Right renal pelvis (tissue), 4 donors: ENCODE measurements at regions not wholly inside any gene's neighbourhood (a gene's known extent, or its start where the extent isn't known, plus 50 kb on each side); places are given as distances from the start of the nearest gene placed in this dataset.

Experiments
- DNase-seq, 4 donors: peaks; one replicate each; pipeline ENCODE4 v3.0.0-alpha.2; 2013; ENCODE audit warnings: low read depth in 4 of 4, low spot score in 3 of 4, missing footprints in 1 of 4

DNA sequence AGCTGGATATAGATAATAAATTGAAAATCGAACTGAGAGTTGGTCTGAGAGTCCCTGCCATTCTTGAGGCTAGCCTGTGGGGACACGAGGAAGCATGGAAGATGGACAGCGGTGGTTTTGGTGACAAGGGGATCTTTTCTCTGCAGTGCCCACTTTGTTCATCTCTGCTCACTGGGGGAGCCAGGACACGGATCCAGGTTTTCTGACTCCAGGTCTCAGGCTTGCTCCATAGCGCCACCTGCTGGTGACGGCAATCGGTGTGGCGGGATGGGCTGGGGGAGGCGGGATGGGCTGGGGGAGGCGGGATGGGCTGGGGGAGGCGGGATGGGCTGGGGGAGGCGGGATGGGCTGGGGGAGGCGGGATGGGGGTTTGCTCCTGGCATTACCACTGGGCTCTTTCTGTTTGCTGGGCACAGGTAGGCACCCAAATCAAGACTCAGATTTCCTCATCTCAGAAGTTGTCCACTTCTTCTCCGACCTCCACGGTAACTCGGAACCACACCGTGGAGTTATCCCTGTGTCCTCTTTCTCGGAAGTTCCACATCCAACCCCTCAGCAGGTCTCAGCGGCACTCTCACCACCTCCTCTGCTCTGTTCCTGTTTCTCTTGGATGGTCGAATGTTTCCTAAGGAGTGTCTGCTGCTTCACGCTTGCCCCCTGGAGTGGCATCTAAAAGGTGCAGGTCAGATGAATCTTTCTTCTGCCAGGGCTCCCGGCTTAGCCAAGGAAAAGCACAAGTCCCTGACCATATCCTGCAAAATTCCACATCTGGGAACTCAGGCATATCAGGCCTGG, 142.4 kb downstream of the CYLD start:
- DNase-seq = no peak

DNA sequence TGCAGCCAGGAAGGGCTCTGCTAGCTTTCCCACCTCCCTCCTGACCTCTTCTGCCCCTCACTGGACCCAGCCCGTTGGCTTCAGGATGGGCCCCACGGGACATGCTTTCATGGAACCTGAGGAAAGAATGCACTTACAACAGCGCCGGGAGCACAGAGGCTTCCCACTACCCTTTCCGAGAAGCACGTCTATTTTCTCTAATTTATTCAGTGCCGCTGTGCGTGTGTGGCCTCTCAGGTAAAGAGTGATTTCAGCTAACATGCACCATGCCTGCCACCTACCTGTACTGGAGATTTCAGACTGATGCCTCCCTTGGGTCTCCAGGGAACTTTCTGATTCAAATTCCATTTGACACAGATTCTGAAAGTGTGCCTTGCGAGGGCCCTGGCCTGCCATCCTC, 140.1 kb downstream of the CYLD start:
- DNase-seq = no peak

DNA sequence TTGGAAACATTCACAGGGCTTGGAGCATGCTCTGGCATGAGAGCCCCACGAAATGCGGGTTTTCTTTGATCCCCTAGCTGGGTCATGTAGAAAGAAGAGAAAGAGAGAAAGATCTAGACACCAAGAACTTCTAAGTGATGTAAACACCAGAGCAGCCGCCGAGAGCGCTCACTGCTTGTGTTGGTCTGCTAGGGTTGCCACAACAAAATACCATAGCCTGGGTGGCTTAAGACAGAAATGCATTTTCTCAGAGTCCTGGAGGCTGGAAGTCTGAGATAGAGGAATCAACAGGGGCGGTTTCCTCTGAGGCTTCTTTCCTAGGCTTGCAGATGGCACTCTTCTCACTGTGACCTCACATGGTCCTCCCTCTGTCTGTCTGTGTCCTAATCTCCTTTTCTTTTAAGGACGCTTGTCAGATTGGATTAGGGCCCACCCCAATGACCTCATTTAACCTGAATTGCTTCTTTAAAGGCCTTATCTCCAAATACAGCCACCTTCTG, 139.5 kb downstream of the CYLD start:
- no peak for DNase-seq

DNA sequence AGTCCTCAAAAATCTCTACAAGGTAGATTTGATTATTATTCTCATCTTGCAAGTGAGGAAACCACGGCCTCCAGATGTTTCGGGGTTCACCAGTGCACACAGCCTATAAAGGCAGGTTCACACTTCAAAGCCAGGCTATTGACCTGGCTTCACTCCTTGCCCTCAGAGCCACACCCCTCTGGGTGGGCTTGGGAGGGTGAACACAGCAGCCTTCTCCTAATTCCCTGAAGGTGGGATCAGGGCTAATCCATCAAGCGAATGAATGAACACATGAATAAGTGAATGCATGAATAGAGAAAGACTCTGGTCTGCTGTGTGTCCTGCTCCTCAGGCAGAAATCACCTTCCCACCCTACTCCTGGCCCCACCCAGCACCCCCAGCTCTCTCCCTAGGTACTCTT, 139.0 kb downstream of the CYLD start:
- no peak for DNase-seq

DNA sequence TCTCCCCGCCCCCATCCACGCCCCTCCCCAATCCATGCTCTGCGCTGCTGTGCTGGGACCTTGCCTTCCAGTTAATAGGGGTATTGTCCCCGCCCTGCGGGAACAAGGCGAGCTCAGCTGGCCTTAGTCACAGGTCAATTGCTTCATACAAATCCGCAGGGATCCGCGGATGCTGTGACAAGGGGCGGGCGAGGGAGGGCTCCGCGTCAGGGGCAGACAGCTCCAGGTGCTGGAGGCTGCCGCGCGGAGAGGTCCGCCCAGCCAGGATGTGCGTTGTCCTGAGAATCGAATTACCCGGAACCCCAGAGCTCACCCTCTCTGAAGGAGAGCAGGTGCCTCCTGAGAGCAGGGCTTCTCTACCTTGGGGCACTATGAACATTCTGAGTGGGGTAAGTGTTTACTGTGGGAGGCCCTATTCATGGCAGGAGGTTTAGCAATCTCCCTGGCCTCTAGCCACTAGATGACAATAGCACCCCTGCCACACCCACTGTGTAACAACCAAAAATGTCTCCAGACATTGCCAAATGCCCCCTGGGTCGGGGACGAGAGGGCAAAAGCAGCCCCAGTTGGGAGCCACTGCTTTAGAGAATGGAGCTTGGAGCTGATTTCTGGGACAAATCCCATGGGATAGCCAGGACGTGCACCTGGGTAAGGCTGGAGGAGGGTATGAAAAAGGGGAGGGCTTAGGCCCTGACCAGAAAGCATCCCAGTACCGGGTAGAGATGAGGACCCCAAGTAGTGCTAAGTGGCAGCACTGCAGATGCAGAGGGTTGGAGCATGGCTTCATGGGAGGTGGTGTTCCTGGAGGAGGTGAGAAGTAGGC, 138.2 kb downstream of the CYLD start:
- DNase-seq = peak in 1 of 4 donors; percentile 12

DNA sequence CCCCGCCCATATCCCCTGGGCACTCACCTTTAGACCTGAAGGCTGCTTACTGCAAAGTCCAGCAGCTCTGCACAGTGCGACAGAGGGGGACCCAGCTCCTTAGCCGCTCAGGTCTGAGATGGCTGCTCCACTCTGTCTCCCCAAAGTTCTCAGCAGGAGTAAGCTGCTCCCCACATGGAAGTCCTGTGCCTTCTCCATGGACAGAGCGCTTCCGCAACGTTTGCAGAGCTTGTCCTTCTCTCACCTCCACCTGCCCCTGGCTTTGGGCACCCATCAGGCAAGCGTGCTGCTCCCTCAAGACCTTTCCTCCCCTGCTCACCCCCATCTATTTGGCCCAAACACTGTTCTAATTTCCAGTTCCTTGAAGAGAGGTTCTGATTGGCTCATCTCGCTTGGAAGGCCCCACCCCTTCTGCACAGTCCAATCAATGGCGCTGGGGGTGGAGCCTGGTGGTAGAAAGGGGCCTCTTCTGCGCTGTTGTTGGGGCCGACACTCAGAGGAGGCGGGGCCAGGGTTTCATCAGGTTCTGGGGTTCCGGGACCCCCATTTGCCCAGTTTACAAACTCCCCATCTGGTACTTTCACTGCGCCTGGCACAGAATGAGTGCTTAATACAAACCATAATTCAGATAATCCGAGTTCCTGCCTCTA, 137.2 kb downstream of the CYLD start:
- DNase-seq = no peak

DNA sequence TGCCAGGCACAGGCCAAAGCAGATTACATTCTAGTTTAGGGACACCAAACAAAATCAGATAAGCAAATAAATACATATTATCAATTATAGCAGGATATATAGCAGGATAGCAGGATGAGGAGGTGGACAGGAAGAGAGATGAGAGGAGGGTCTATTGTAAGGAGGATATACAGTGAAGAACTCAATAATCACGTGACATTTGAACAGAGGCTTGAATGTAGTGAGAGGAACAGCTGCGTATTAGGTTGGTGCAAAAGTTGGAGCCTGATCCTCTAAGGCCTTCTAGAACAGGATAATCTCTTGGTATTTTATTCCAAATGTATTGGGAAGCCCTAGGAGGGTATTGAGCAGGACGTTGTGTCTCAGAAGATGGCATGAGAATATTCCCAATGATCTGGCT, 136.7 kb downstream of the CYLD start:
- no peak for DNase-seq

DNA sequence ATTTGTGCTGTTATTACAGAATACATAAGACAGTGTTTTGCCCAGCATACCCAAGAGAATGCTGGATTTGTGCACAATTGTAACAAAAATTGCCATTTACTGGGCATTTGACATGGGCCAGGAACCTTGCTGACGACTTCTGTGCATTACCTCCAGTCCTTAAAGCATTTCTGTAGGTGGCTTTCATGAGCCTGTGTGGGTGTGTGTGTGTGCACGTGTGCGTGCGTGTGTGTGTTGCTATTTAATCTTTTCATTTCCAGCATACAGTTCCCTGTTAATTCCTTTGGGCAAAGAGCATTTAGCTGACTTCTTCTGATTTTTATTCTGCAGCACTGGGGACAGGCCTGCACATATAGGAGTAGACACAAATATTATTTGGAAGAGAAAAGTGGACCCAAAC, 134.4 kb downstream of the CYLD start:
- DNase-seq = no peak

DNA sequence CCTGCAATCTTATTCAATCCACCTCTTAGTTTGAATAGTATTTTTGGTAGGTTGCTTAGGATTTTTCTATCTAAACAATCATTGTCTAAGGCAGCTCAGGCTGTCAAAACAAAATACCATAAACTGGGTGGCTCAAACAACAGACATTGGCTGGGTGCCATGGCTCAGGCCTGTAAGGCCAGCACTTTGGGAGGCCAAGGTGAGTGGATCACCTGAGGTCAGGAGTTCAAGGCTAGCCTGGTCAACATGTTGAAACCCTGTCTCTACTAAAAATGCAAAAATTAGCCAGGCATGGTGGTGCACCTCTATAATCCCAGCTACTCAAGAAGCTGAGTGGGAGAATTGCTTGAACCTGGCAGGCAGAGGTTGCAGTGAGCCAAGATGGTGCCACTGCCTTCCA, 126.7 kb downstream of the CYLD start:
- DNase-seq = no peak

DNA sequence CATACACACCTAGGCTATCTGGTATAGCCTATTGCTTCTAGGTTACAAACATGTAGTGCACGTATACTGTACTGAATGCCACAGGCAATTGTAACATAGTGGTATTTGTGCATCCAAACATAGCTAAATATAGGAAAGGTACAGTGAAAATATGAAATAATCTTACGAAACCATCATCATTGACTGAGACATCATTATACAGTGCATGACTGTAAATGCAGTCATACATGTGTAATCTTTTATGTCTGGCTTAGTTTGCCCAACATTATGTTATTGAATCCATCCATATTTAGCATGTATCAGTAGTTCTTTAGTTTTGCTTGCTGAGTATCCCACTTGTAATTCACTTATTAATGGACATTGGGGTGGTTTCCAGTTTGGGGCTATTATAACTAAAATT, 124.9 kb downstream of the CYLD start:
- no peak for DNase-seq

DNA sequence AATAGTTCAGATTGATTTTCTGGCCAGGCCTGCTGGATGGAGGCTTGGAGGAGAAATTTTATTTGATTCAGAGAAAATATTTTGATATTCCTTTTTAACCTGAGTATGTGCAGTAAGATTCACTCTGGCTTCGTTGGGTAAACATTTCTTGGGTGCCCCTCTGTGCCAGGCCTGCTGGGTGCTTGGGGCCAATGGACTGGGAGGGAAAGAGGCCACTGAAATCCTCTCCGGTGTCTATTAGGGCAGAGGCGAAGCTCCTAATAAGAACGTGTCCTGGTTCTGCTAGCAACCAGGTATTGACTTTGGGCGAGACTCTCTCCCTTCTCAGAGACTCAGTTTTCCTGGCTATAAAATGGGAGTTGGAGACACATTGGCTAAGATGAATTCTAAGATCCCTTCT, 122.5 kb downstream of the CYLD start:
- DNase-seq = no peak

DNA sequence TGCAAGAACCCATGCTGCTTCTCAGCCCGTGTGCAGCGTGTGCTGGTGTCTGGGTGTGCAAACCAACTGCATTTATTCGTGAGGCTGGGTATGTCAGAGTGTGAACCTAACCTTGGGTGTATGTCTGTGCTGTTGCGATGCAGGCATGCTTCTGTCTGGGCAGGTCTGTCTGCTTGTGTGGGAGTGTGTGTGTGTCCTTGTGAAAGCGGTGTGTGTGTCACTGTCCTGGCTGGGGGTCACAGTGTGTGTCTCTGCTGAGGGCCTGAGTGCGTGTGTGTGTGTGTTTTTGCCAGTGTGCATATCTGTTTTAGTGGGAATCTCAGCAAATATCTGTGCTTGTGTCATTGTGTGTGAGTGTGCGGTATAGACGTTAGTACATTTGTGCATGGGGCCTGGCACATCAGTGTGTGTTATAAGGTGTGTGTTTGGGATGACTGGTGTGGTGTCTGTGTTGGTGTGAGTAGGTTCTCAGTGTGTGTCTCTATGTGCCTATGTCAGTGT, 121.8 kb downstream of the CYLD start:
- DNase-seq = no peak

DNA sequence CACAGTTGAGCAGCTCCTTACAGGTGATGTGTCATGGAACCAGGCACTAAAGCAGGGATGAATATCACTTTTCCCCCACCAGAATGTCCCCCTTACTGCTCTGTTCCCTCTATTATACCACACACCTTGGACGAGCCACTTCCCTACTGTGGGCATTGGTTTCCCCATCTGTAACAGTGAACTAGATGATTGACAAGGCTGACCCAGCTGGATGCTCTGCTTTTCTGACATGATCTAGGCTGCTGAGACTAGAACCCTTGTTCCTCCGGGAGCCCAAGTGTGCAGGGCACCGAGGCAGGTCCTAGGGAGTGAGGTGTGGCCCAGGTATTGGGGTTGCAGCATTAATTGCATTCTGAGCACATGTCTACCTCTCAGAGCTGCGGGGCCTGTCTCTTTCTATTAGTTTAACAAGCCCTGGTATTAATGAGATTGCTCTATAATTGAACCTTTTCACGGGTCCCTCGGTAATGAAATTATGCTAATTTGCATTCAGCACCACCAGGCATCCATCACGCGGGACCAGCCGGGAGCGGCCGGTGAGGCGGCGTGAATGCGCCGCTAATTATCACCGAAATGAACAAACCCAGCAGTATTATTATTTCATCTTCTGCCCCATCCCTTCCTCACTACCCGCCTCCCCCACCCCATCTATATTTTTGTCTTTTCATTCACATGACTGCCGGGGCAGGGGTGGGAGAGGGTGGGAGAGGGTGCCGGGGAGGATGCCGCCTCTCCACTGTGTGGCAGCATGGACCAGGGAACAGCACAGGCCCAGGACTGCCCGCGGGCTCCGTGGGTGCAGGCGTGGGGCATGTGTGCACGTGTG, 121.1 kb downstream of the CYLD start:
- no peak for DNase-seq

DNA sequence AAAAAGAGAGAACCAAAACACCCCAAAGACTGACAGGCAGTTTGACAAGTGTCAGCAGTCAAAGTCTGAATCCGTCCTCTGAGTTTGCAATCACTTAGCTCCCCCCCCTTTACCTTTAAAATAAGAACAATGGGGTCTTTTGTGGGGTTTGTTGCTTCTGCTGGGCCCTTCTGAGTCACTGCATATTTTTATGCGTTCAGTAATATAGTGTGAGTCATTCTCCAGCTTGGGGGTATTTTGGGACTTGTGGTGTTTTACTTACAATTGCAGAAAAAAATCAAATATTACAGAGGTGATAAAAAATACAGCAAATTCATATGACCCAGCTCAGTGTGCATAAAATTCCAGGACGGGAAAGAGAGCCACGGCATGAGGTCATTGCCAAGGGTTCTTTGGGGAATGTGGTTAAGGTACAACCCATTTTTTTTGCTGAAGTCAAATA, 120.1 kb downstream of the CYLD start:
- DNase-seq = no peak

DNA sequence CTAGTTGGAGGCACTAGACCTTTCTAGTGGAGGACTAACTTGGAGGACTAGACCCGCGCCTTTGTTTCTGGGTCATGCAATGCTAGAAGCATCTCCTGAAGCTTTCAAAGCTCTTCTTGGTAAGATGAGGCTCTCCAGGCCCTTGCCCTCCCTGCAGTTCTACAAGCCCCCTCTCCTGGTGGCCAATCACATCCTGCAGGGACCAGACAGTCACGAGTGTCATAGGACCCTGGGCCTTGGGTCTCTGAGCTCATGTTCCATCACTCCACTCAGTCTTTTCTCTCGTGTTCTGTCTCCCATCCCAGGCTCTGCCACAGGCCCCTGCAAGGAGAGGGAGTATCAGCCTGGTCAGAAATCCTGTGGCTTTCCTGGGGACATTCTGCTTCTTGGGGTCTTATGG, 119.6 kb downstream of the CYLD start:
- no peak for DNase-seq

DNA sequence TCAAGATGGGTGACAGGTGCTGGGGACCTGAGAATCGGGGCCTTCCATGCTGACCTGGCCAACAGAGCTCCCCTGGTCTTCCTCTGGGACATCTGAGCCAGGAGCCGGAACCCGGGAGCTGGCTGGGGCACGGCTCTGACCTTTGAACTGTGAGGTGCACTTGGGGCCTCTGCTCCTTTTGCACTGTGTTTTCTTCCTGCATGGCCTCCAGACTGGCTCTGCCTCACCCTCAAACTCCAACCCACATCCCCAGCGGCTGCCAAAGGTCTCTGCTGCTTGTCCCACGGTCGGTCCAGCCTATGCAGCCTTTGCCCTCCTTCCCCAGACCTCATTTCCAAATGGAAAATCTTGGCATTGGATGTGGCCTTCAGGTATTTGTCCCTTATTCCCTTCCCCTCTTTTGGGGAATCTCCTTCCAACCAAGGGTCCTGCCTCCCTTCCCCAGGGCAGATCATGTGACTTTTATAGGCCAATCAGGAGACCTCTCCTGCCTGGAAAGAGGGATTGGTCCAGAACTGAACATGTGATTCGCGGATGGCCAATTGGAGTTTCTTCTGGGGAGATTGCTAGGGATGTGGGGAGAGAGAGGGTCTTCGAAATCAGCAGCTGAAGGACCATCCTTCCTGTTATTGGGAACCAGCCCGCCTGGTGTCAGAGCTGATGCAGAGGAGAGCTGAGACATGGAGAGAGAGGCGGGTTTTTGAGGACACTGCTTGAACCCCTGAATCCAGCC, 117.9 kb downstream of the CYLD start:
- DNase-seq = no peak

DNA sequence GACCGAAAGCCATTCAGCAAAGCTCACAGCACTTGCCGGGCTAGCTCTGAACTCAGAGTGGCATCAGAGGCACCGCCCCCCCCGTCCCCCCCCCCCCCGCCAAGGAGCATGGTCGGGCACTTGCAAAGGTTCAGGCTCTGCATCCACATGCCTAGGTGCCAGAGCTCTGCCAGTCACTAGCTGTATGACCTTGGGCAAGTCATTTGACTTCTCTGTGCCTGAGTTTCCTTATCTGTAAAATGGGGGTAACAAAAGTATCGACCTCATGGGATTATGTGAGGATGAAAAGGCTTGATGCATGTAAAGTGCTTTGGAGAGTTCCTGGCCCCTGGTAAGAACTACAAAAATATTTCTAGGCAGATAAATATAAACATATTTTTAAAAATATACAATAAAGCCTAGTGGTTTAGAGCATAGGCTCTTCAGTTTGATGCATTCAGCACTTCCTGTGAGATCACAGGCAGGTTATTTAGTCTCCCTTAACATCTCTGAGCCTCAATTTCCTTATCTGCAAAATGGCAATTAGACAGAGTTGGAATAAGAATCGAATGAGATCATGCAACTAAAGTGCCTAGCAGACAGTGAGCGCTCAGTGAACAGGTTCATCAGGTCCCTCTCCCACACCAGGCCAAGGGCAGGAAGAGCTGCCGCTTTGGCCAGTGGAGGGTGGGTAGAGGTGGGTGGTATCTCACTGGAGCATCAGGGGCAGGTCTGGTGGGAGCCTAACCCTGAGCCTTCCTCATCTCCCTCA, 117.2 kb downstream of the CYLD start:
- no peak for DNase-seq

DNA sequence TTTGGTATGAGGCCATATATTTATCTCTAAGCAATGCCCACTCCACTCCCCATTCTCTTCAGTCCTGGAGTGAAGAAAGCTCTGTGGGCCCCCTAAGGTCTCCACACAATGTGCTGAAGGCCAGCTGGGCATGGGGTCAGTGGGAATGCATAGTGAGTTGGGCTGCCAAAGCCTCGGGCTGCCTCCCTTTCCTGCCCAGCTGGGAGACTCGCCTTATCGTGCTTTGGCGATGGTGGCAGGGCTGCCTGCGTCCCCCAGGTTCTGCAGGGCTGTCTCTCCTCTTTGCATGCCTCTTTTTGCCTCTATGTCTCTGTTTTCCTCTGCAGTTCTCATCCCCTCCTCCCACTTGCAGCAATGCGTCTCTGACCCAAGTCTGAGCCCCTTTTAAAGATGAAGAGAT, 116.5 kb downstream of the CYLD start:
- no peak for DNase-seq

DNA sequence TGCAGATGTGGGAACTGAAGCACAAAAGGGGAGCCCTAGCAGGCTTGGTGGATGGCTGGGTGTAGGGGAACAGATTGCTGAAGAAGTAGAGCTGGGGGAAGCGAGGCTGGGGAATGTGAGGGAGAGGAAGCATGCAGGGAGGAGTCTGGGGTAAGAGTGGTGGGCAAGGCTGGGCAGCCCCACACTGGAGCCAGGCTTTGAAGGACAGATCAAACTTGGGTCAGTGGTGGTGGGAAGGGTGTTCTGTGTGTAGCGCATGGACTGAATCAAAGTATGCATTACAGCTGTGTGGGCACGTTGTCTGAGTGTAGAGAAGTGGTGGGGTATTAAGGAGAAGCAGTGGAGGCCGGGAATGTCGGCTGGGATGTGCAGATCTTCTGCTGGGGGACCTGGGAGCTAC, 116.0 kb downstream of the CYLD start:
- no peak for DNase-seq
